GM12872 (cell line): ENCODE measurements at regions not wholly inside any gene's neighbourhood (a gene's known extent, or its start where the extent isn't known, plus 50 kb on each side); places are given as distances from the start of the nearest gene placed in this dataset.

ENCODE experiments used
- TF ChIP-seq, protein P1 (sequence below): IDR thresholded peaks from 3 replicates; pipeline ENCODE4 v1.5.1; 2011; ENCODE audit warnings: low read depth, mild to moderate bottlenecking, low read length, moderate library complexity; ENCODE audit not compliant: insufficient read depth

- TF ChIP-seq, protein P1, sequence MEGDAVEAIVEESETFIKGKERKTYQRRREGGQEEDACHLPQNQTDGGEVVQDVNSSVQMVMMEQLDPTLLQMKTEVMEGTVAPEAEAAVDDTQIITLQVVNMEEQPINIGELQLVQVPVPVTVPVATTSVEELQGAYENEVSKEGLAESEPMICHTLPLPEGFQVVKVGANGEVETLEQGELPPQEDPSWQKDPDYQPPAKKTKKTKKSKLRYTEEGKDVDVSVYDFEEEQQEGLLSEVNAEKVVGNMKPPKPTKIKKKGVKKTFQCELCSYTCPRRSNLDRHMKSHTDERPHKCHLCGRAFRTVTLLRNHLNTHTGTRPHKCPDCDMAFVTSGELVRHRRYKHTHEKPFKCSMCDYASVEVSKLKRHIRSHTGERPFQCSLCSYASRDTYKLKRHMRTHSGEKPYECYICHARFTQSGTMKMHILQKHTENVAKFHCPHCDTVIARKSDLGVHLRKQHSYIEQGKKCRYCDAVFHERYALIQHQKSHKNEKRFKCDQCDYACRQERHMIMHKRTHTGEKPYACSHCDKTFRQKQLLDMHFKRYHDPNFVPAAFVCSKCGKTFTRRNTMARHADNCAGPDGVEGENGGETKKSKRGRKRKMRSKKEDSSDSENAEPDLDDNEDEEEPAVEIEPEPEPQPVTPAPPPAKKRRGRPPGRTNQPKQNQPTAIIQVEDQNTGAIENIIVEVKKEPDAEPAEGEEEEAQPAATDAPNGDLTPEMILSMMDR: peak; percentile 61
These were observed 82.0 kb upstream of the CLEC6A start for GRCh38 chr12:8373744-8374143.

GRCh38 chr12:8390001-8390777 lies 65.6 kb upstream of the CLEC6A start:
- TF ChIP-seq, protein P1: peak; percentile 29; the same call in 2 of the 3 replicates

DNA sequence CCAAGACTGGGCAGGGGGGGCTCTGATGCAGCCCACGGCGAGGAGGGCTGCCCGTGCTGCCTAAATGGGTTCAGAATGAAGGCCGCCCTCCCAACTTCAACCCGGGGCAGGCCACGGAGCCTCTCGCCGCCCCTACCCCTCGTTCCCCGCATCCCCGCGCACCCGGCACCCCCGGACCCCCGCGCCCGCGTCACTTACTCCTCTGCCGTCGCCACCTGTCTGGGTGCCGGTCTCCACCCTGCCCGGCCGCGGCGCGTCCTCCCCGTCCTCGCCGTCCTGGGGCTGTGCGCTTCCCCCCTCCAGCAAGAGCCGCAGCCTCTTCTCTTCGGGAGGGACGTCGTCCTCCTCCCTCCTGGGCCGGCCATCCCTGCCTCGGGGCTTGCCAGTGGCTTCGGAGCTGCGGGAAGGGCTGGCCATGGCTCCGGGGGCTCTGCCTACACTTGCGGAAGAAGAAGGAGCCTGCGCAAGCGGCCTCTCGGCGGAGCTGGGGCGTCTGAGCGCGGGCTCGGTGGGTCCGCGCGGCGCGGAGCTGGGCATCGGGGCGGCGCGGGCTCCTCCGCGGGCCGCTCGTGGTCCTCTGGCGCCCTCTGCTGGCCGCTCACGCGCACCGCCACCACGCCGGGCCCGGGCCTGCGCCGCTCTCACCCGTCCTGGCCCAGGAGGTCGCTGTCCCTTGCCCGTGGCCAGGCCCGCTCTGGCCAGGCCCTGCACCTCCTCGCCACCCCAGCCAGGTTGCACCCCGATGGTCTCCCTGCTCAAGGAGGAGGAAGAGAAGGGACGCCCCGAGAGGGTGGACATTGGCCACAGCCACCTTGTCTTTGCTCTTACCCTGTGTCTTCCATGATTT lies 59.3 kb upstream of the CLEC6A start:
- TF ChIP-seq, protein P1: peak; percentile 65
